A673 (cell line): ENCODE measurements at regions not wholly inside any gene's neighbourhood (a gene's known extent, or its start where the extent isn't known, plus 50 kb on each side); places are given as distances from the start of the nearest gene placed in this dataset.

Experiments used
- BruUV-seq: library from RNA; stranded (reverse); fragments of 400-500 nt; replicated peaks from 2 replicates; lab custom pipeline; 2021; lab: Mats Ljungman, UMichigan
- CTCF ChIA-PET: fragments of 300-600 bp; sonication (Branson Sonifier 250); formaldehyde crosslinking; loops from one replicate; lab custom pipeline; 2022; ENCODE audit warnings: antibody characterized with exemption; lab: Charles Lee
- POLR2A ChIA-PET: fragments of 300-600 bp; sonication (Branson Sonifier 250); formaldehyde crosslinking; loops from one replicate; lab custom pipeline; 2022; ENCODE audit warnings: antibody characterized with exemption; ENCODE audit not compliant: low non-redundant PET; lab: Charles Lee
- DNase-seq: peaks from one replicate; pipeline ENCODE4 v3.0.0-alpha.2; 2015; ENCODE audit warnings: low spot score
- H3K27ac ChIP-seq: fragments of 200-600 bp; sonication (generic); 2 replicates; pipeline ENCODE4 v1.5.1; 2016; ENCODE audit warnings: mixed run types, low read depth, mild to moderate bottlenecking, mixed read lengths, antibody characterized with exemption, low read length; ENCODE audit not compliant: poor library complexity, severe bottlenecking
- H3K27me3 ChIP-seq: fragments of 200-600 bp; sonication (generic); replicated peaks from 2 replicates; pipeline ENCODE4 v1.6.1; 2017; ENCODE audit warnings: mixed run types, low read depth, mild to moderate bottlenecking, mixed read lengths, antibody characterized with exemption, low read length; ENCODE audit not compliant: insufficient read depth, poor library complexity
- H3K36me3 ChIP-seq: fragments of 200-600 bp; sonication (generic); 2 replicates; pipeline ENCODE4 v1.6.1; 2016; ENCODE audit warnings: mixed run types, mild to moderate bottlenecking, mixed read lengths, antibody characterized with exemption, low read length; ENCODE audit not compliant: insufficient read depth, poor library complexity, severe bottlenecking
- H3K4me1 ChIP-seq: fragments of 200-600 bp; sonication (generic); 2 replicates; pipeline ENCODE4 v1.6.1; 2017; ENCODE audit warnings: mixed run types, mild to moderate bottlenecking, mixed read lengths, antibody characterized with exemption, low read length; ENCODE audit not compliant: insufficient read depth, poor library complexity, severe bottlenecking
- H3K4me3 ChIP-seq: fragments of 200-600 bp; sonication (generic); 2 replicates; pipeline ENCODE4 v1.5.1; 2016; ENCODE audit warnings: low read depth, mixed run types, mild to moderate bottlenecking, mixed read lengths, low read length; ENCODE audit not compliant: poor library complexity, severe bottlenecking
- H3K9me3 ChIP-seq: fragments of 200-600 bp; sonication (generic); 2 replicates; pipeline ENCODE4 v1.6.1; 2016; ENCODE audit warnings: mixed run types, low read depth, mild to moderate bottlenecking, mixed read lengths, antibody characterized with exemption, low read length; ENCODE audit not compliant: poor library complexity, severe bottlenecking
- CTCF ChIP-seq: fragments of 300-800, 200-600 bp; sonication (generic); conservative IDR thresholded peaks from 2 replicates; pipeline ENCODE4 v1.5.1; 2017; ENCODE audit warnings: low read depth, mild to moderate bottlenecking, antibody characterized with exemption, low read length, moderate library complexity, mixed read lengths
- EZH2 ChIP-seq: fragments of 200-600 bp; sonication (generic); IDR thresholded peaks from 2 replicates; pipeline ENCODE4 v1.6.1; 2017; ENCODE audit warnings: borderline replicate concordance, low read depth, mild to moderate bottlenecking, mixed read lengths, antibody characterized with exemption, low read length; ENCODE audit not compliant: poor library complexity, severe bottlenecking
- intact Hi-C: fragments of 100-400 bp; cut with micrococcal nuclease; formaldehyde crosslinking; loops from one replicate; pipeline ENCODE4 v1.10.0; 2022; ENCODE audit not compliant: unreplicated experiment

- Histone ChIP-seq H3K4me1 (no peaks in the 10 kb centered on the region), H3K9me3 (no peaks in the 10 kb centered on the region), H3K36me3 (no peaks in the 10 kb centered on the region), H3K27ac (no peak overlapping the region), H3K27me3 (no peaks in the 10 kb centered on the region), H3K4me3 (no peak overlapping the region)
- no peak for TF ChIP-seq EZH2
- no peak for TF ChIP-seq CTCF
- no peak for DNase-seq
- BruUV-seq: no TSS peak
- intact Hi-C loops: no loop called here
- ChIA-PET POLR2A (no interaction called here), CTCF (no interaction called here)
These were observed 649.3 kb downstream of the IQCM start for GRCh38 chr4:149166365-149166764.

DNA sequence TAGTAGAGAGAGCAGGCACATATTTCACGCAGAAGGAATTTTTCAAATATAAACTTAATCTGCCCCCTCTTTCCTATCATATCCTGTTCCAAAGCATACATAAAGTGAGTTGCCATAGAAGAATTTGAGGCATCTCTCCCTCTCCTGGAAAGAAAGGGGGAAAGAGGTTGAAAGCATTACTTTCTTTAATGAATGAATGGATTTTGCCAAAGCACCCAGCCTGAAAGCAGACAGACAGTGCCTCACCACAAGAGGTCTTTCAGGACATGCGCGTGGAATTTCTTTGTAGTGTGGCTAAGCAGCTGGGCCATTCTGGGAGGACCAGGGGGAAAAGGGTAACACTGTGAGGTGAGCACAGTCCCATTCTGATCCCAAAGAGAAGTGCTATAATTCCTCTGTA, 651.4 kb downstream of the IQCM start:
- ChIA-PET POLR2A (no interaction called here), CTCF (no interaction called here)
- H3K9me3 ChIP-seq: no peaks in the 10 kb centered on the region
- H3K4me3 ChIP-seq: no peak overlapping the region
- DNase-seq: peak; percentile 33
- TF ChIP-seq EZH2 (no peak), CTCF (no peak)
- H3K27me3 ChIP-seq: no peaks in the 10 kb centered on the region
- no peak overlapping the region for H3K27ac ChIP-seq
- intact Hi-C loops: no loop called here
- no peaks in the 10 kb centered on the region for H3K36me3 ChIP-seq
- H3K4me1 ChIP-seq: no peaks in the 10 kb centered on the region
- BruUV-seq: no TSS peak

DNA sequence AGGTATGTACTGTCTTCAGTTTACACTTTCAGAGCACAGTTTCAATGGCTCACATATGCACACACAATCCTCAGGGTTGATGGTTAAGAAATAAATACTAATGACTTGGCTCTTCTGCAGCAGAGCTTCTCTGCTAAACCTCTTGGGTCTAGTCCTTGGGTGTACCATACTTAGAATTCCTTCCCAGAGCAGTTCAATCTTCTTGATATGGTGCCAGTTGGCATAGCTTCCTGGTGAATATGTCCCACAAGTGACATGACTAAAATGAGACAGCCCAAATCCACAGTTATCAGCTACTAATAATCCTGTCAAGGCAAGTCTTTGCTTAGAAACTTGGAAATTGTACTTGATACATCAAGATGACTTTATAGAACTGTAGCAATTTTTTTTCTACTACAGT, 654.4 kb downstream of the IQCM start:
- ChIA-PET POLR2A (no interaction called here), CTCF (no interaction called here)
- intact Hi-C loops: no loop called here
- no peak overlapping the region for H3K27ac ChIP-seq
- TF ChIP-seq EZH2 (no peak), CTCF (no peak)
- no peaks in the 10 kb centered on the region for H3K36me3 ChIP-seq
- H3K9me3 ChIP-seq: no peaks in the 10 kb centered on the region
- no peak overlapping the region for H3K4me3 ChIP-seq
- no peaks in the 10 kb centered on the region for H3K4me1 ChIP-seq
- H3K27me3 ChIP-seq: no peaks in the 10 kb centered on the region
- peak; percentile 23 for DNase-seq
- no TSS peak for BruUV-seq
